HG02642 (cell line): ENCODE measurements at regions not wholly inside any gene's neighbourhood (a gene's known extent, or its start where the extent isn't known, plus 50 kb on each side); places are given as distances from the start of the nearest gene placed in this dataset.

Source experiments
- ATAC-seq: cut with Tn5 transposase; IDR thresholded peaks from one replicate; pipeline ENCODE4 v1.9.1; 2021; ENCODE audit warnings: mild to moderate bottlenecking; ENCODE audit not compliant: unreplicated experiment, poor library complexity

DNA sequence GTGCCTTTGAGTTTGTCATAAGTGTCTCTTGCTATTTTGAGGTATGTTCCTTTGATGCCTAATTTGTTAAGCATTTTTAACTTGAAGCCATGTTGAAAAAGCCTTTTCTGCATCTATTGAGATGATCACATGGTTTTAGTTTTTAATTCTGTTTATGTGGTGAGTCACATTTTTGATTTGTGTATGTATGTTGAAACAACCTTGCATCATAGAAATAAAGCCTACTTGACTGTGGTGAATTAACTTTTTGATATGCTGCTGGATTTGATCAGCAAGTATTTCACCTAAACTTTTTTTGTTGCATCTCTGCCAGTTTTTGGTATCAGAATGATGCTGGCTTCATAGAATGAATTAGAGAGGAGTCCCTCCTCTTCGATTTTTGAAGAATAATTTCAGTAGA lies 469.7 kb downstream of the CDH2 start:
- ATAC-seq = no peak

GRCh38 chr18:27704736-27705361 lies 472.1 kb downstream of the CDH2 start:
- ATAC-seq = no peak

DNA sequence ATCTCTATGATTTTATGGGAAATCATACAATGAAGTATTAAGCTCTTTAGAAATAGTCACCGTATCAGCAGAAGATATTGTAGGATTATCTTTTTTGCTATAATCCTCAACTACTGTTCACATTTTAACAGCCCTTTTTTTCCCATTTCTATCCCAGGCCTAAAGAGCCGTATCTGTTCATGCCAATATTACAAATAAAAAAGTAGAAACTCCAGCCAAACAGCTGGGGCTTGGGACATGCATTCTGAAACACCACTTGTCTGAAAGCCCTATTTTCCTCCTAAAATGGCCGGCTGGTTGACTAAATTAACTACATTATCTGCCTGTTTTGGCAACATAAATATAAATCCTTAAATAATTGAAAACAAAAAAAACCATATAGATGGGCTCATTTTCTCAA lies 477.8 kb downstream of the CDH2 start:
- ATAC-seq = no peak

- no peak for ATAC-seq
These were observed 480.8 kb downstream of the CDH2 start for GRCh38 chr18:27696148-27696547.

- ATAC-seq = no peak
These were observed 481.4 kb downstream of the CDH2 start for GRCh38 chr18:27695503-27695902.

DNA sequence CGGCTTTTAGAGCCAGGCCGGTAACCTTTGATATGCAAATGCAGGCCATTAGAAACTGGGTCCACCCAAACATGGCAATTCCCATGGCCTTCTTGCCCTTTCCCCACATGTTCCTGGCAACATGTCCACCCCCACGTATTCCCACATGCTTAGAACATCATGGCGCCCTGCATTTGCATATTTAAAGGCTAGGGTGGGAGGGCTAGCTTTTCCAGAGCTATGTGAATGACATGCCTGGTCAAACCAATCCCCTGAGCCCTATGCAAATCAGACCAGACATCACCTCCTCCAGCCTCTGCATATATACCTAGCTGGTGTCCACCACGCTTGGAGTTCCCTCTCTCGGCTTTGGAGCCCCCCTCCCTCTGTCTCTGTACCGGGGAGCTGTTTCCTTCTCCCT lies 481.9 kb downstream of the CDH2 start:
- no peak for ATAC-seq

GRCh38 chr18:27688581-27688980 lies 488.3 kb downstream of the CDH2 start:
- no peak for ATAC-seq

- no peak for ATAC-seq
These were observed 489.5 kb downstream of the CDH2 start for GRCh38 chr18:27687351-27687979.

DNA sequence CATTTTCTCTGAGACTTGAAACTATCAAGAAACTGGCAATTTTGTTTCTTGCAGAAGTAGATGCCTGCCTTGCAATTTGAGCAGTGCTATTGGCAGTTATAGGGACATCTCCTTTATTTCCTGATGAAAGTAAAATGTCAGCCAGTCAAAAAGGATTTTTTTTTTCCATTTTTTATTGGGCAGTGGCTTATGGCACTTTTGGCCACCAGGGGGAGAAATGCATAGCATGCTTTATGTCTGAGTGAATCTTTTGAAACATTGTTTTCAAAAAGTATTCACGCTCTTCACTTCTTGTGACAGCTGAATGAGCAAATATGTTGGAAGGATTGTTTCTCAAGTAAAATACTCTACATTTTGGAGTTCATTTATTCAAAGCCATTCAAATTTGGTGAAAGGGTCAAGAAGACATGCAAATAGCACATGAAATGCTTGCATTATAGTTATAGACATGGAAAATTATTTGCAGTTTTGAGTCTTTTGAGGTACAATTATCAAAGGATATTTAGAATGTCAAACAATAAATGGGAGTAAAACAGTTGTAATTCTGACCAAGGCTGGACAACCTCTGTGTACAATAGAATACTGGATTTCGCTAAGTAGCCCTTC lies 491.0 kb downstream of the CDH2 start:
- no peak for ATAC-seq

GRCh38 chr18:27685091-27685490 lies 491.8 kb downstream of the CDH2 start:
- no peak for ATAC-seq

GRCh38 chr18:27674411-27674810 lies 489.3 kb upstream of the CHST9 start:
- ATAC-seq = no peak

- ATAC-seq = no peak
These were observed 488.8 kb upstream of the CHST9 start for GRCh38 chr18:27673861-27674260.

DNA sequence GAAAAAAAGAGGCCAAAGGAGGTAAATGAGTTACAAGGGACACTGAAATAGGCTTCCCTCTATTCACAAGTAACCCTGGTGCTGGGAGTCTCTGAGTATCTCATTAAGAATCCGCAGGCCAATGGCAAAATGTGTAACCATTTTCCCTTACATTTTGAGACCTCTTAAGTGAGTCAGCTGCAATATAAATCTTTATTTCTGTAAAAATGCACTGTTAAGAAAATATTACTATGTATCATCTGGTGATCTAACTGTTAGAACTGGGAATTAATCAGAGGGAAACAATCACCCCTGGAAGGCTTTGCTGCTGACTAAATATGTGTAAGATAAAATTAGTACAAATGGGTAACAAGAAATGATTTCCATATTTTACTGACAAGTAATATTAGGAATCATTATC lies 483.1 kb upstream of the CHST9 start:
- ATAC-seq = no peak

DNA sequence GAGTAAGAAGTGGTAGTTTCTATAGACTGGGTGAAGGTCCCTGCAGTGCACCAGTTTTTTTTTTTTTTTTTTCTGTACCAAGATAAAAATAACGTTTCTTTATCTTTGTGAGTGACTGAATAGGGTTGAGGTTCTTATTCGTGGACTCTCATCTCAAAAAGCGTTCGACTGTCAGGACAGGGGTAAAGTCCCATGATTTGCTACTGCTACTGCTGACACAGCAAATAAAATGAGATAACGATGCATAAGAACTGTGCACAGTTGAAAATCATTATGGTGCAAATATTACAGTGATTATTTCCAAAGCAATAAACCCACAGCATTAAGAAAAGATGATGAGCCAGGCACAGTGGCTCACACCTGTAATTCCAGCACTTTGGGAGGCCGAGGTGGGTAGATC lies 482.0 kb upstream of the CHST9 start:
- no peak for ATAC-seq

GRCh38 chr18:27666016-27666415 lies 480.9 kb upstream of the CHST9 start:
- ATAC-seq = no peak

- ATAC-seq = no peak
These were observed 480.2 kb upstream of the CHST9 start for GRCh38 chr18:27665264-27665799.

DNA sequence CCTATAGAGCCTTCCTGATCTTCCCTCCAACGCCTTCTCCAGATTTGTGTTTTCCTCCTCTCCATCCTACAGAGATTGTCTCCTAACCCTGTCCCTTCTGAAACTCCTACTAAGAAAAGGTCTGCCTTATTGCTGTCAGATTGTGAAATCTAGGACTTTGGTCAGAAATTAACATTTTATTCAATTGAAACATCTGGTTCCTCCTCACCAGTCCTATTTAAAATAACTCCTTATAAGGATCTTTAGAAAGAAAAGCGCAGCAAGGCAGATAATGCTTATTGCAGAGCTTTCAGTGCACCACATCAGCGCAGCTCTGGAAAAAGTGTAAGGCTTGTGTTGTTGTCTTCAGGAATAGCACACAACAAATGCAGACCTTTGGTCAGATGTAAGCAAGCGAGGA lies 477.8 kb upstream of the CHST9 start:
- ATAC-seq = no peak

DNA sequence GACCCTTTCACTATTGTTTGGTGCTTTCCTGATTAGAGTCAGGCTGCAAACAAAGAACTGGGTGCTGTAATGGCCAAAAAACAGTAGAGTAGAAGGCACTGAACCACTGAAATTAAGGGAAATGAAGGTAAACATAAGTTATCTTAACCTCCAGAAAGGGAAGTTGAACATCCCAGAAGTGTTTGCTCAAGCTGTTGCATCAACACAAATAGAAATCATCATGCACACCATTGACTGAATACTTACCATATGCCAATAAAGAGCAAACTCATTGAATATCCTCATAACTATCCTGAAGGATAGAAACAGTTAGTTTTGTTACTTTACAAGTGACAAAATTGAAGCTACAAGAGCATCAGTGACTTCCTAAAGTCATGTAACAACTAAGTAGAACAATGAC lies 477.4 kb upstream of the CHST9 start:
- no peak for ATAC-seq

DNA sequence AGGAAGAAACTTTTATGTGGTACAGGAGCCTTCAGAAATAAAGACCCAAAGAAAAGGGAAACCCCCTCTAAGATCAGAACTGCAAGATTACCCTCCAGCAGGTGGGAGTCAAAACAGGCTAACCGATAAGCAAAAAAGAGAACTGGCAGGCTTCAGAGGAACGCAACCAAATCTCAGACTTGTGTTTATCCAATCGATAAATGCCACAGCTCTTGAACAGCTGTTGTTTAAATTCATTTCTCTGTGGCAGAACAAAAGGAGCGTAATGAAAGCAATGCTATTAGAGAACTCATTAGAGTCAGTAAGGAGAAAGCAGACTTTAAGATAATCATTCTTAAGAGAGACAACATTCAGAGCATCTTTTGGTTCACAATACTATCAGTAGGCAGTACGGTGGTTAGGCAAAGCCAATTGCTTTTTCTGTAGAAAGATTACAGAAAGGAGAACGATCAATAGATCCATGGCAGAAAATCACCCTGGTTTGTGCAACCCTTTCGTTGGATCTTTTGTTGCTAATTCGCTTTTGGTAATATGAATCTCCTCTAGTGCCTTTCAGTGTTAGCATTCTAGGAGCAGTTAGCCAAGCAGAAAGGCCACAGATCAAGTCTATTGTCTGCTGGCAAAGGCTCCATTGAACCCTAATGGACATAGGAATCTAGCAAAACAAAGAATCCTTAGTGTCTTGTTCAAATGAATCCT lies 476.4 kb upstream of the CHST9 start:
- no peak for ATAC-seq

DNA sequence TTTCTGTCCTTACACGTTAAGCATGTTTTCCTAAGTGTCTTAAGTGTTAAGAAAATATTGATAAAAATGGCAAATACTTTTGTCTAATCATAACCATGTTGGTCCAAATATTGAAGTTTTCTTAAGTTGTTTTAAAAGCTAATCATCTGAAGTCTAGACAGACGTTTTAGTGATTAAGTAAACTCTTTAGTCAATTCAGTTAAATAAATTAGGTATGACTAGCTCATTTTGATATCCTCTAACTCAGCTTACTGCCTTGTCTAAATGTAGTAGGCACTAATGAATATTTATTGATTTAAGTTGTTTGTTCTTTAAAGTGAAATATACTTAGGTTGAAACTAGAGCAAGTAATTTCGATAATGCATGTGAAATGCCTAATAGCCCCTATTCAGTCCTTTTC lies 471.8 kb upstream of the CHST9 start:
- ATAC-seq = no peak

GRCh38 chr18:27656167-27656778 lies 471.2 kb upstream of the CHST9 start:
- no peak for ATAC-seq
